Uterus (tissue), 3 donors: ENCODE measurements at regions not wholly inside any gene's neighbourhood (a gene's known extent, or its start where the extent isn't known, plus 50 kb on each side); places are given as distances from the start of the nearest gene placed in this dataset.

Experiments
- DNase-seq, 2 donors: peaks; one replicate each; pipeline ENCODE4 v3.0.0-alpha.2; 2019 to 2020
- H3K27ac ChIP-seq, 2 donors: fragments of 200-600 bp; sonication (generic); 1 replicate in 1 of 2; 2 replicates in 1 of 2; pipeline ENCODE4 v1.5.1; 2016 to 2018
- H3K27me3 ChIP-seq, 2 donors: fragments of 200-600 bp; sonication (generic); one replicate each; pipeline ENCODE4 v1.5.1; 2018 to 2019; ENCODE audit warnings: control low read depth in 1 of 2
- H3K36me3 ChIP-seq, 2 donors: fragments of 200-600 bp; sonication (generic); one replicate each; pipeline ENCODE4 v1.5.1; 2019; ENCODE audit warnings: control low read depth in 1 of 2
- H3K4me1 ChIP-seq, 2 donors: fragments of 200-600 bp; sonication (generic); one replicate each; pipeline ENCODE4 v1.5.1; 2018 to 2019; ENCODE audit warnings: control low read depth in 1 of 2
- H3K4me3 ChIP-seq, 2 donors: fragments of 200-600 bp; sonication (generic); 1 replicate in 1 of 2; 2 replicates in 1 of 2; pipeline ENCODE4 v1.5.1; 2018 to 2019; ENCODE audit warnings: mild to moderate bottlenecking in 1 of 2
- H3K9me3 ChIP-seq, 2 donors: fragments of 200-600 bp; sonication (generic); one replicate each; pipeline ENCODE4 v1.5.1; 2019; ENCODE audit warnings: control low read depth in 1 of 2
- CTCF ChIP-seq, 4 experiments: fragments of 200-600 bp in 2 of 4; fragments of 450-650 bp in 2 of 4; sonication (generic) in 2 of 4; IDR thresholded peaks; one replicate each; pipeline ENCODE4 v1.5.1; 2016 to 2019; ENCODE audit warnings: antibody characterized with exemption in 4 of 4, mild to moderate bottlenecking in 2 of 4, moderate library complexity in 1 of 4
- POLR2A ChIP-seq, 2 donors: fragments of 450-650 bp; IDR thresholded peaks; one replicate each; pipeline ENCODE4 v1.6.1; 2016; ENCODE audit warnings: antibody characterized with exemption in 2 of 2, mild to moderate bottlenecking in 1 of 2, moderate library complexity in 1 of 2
- intact Hi-C: fragments of 100-400 bp; cut with DNase I; formaldehyde crosslinking; loops from one replicate; pipeline ENCODE4 v1.15.1; 2023; ENCODE audit warnings: low total_unique reads
- donor health status: DM: yes; HTN: yes; CAD: no.

- Histone ChIP-seq H3K27me3 (no peaks in the 10 kb centered on the region), H3K4me1 (no peaks in the 10 kb centered on the region), H3K4me3 (no peak overlapping the region), H3K27ac (no peak overlapping the region), H3K36me3 (no peaks in the 10 kb centered on the region), H3K9me3 (no peaks in the 10 kb centered on the region)
- TF ChIP-seq CTCF (IDR thresholded peaks at IDR 0.05): no peak
- no peak for TF ChIP-seq POLR2A (IDR thresholded peaks at IDR 0.05)
- intact Hi-C loops: no loop called here
- no peak for DNase-seq
Observed at GRCh38 chr9:108760841-108761240, 94.9 kb downstream of the ACTL7B start.

GRCh38 chr9:108759835-108760234 lies 96.0 kb downstream of the ACTL7B start:
- TF ChIP-seq POLR2A (IDR thresholded peaks at IDR 0.05): no peak
- no peak for TF ChIP-seq CTCF (IDR thresholded peaks at IDR 0.05)
- Histone ChIP-seq H3K4me1 (no peaks in the 10 kb centered on the region), H3K9me3 (no peaks in the 10 kb centered on the region), H3K36me3 (no peaks in the 10 kb centered on the region), H3K27me3 (no peaks in the 10 kb centered on the region), H3K4me3 (no peak overlapping the region), H3K27ac (no peak overlapping the region)
- intact Hi-C loops: no loop called here
- DNase-seq: no peak

GRCh38 chr9:108759399-108759798 lies 96.4 kb downstream of the ACTL7B start:
- no peaks in the 10 kb centered on the region for H3K27me3 ChIP-seq
- intact Hi-C loops: no loop called here
- no peak overlapping the region for H3K4me3 ChIP-seq
- DNase-seq: no peak
- H3K4me1 ChIP-seq: no peaks in the 10 kb centered on the region
- no peaks in the 10 kb centered on the region for H3K36me3 ChIP-seq
- no peaks in the 10 kb centered on the region for H3K9me3 ChIP-seq
- TF ChIP-seq CTCF (IDR thresholded peaks at IDR 0.05) (no peak), POLR2A (IDR thresholded peaks at IDR 0.05) (no peak)
- H3K27ac ChIP-seq: no peak overlapping the region

GRCh38 chr9:108756746-108757490 lies 98.9 kb downstream of the ACTL7B start:
- Histone ChIP-seq H3K27me3 (no peaks in the 10 kb centered on the region), H3K4me3 (no peak overlapping the region), H3K4me1 (no peaks in the 10 kb centered on the region), H3K9me3 (no peaks in the 10 kb centered on the region), H3K36me3 (no peaks in the 10 kb centered on the region), H3K27ac (no peak overlapping the region)
- no peak for DNase-seq
- intact Hi-C loops: no loop called here
- TF ChIP-seq CTCF (IDR thresholded peaks at IDR 0.05) (no peak), POLR2A (IDR thresholded peaks at IDR 0.05) (no peak)

GRCh38 chr9:108755979-108756378 lies 99.8 kb downstream of the ACTL7B start:
- Histone ChIP-seq H3K27ac (no peak overlapping the region), H3K27me3 (no peaks in the 10 kb centered on the region), H3K36me3 (no peaks in the 10 kb centered on the region), H3K4me1 (no peaks in the 10 kb centered on the region), H3K4me3 (no peak overlapping the region), H3K9me3 (no peaks in the 10 kb centered on the region)
- no peak for DNase-seq
- intact Hi-C loops: no loop called here
- no peak for TF ChIP-seq POLR2A (IDR thresholded peaks at IDR 0.05)

- TF ChIP-seq CTCF (IDR thresholded peaks at IDR 0.05) (no peak), POLR2A (IDR thresholded peaks at IDR 0.05) (no peak)
- Histone ChIP-seq H3K36me3 (no peaks in the 10 kb centered on the region), H3K4me3 (no peak overlapping the region), H3K9me3 (no peaks in the 10 kb centered on the region), H3K27me3 (no peaks in the 10 kb centered on the region), H3K4me1 (no peaks in the 10 kb centered on the region), H3K27ac (no peak overlapping the region)
- DNase-seq: no peak
- intact Hi-C loops: no loop called here
Observed at GRCh38 chr9:108751369-108751768, 104.4 kb downstream of the ACTL7B start.
